ENCODE measurements at regions not wholly inside any gene's neighbourhood (a gene's known extent, or its start where the extent isn't known, plus 50 kb on each side); places are given as distances from the start of the nearest gene placed in this dataset.

DNA sequence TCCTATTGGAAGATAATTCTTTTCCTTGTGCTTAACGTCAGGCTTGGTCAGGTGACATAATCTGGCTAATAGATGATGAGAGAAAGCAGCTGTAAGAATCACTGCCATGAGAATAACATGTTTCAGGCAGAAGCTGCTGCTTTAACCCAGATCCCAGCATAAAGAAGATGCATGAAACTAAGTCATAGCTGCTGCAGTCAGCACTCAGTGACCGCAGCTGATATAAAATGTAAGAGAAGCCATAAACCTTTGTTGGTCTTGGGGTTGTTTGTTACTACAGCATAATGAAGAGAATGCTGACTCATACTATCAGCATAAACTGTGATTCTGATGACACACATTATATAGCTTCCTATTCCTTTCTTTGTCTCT, 274.3 kb upstream of the TRIB2 start:
- intact Hi-C loops (cut with micrococcal nuclease): no loop called here
- H3K9me3 ChIP-seq (replicated peaks): no peaks in the 10 kb centered on the region
- H3K4me1 ChIP-seq: peaks cover 16% of the 10 kb centered on the region
- no peak for DNase-seq
- no peaks in the 10 kb centered on the region for H3K27me3 ChIP-seq (ENCODE audit: low read depth)
- peak overlapping the region; percentile 51 for H3K27ac ChIP-seq (replicated peaks)
- TF ChIP-seq CTCF (IDR thresholded peaks at IDR 0.05; ENCODE audit: borderline replicate concordance): no peak
- no peaks in the 10 kb centered on the region for H3K36me3 ChIP-seq
- H3K4me3 ChIP-seq: no peak overlapping the region

- no peak for TF ChIP-seq CTCF (IDR thresholded peaks at IDR 0.05; ENCODE audit: borderline replicate concordance)
- Histone ChIP-seq H3K4me3 (no peak overlapping the region), H3K9me3 (replicated peaks) (no peaks in the 10 kb centered on the region), H3K27ac (replicated peaks) (no peak overlapping the region), H3K36me3 (no peaks in the 10 kb centered on the region), H3K27me3 (ENCODE audit: low read depth) (no peaks in the 10 kb centered on the region), H3K4me1 (peaks cover 14% of the 10 kb centered on the region)
- intact Hi-C loops (cut with micrococcal nuclease): no loop called here
- no peak for DNase-seq
These were observed 267.8 kb upstream of the TRIB2 start for GRCh38 chr2:12448846-12449505.

- intact Hi-C loops (cut with micrococcal nuclease): no loop called here
- Histone ChIP-seq H3K27me3 (ENCODE audit: low read depth) (no peaks in the 10 kb centered on the region), H3K4me1 (peaks cover 20% of the 10 kb centered on the region), H3K4me3 (no peak overlapping the region), H3K36me3 (no peaks in the 10 kb centered on the region), H3K27ac (replicated peaks) (peak overlapping the region; percentile 54), H3K9me3 (replicated peaks) (no peaks in the 10 kb centered on the region)
- no peak for TF ChIP-seq CTCF (IDR thresholded peaks at IDR 0.05; ENCODE audit: borderline replicate concordance)
- DNase-seq: no peak
These were observed 265.0 kb upstream of the TRIB2 start for GRCh38 chr2:12451726-12452125.

DNA sequence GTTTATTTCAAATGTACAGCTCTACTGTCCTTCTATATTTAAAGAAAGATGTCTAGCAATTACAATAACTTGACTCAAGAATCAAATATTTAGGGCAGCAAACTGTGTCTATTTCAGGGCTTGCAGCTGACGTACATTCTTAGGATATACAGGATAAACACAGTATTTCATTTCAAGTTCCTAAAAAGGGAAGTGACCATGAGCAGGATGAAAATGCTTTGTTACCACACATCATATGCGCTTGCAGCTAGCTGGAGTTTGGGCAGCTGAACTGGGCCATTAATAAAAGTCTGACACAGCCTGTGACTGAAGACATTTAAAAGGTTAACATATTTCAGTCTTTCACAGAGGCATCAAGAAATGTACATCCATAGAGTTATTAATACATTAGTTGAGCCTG, 264.6 kb upstream of the TRIB2 start:
- intact Hi-C loops (cut with micrococcal nuclease): no loop called here
- Histone ChIP-seq H3K4me3 (no peak overlapping the region), H3K27ac (replicated peaks) (peak overlapping the region; percentile 54)

GRCh38 chr2:12453731-12454130, 263.0 kb upstream of the TRIB2 start:
- intact Hi-C loops (cut with micrococcal nuclease): no loop called here
- no peak for DNase-seq
- Histone ChIP-seq H3K36me3 (no peaks in the 10 kb centered on the region), H3K4me3 (no peak overlapping the region), H3K27me3 (ENCODE audit: low read depth) (no peaks in the 10 kb centered on the region), H3K27ac (replicated peaks) (no peak overlapping the region), H3K9me3 (replicated peaks) (no peaks in the 10 kb centered on the region), H3K4me1 (peaks cover 27% of the 10 kb centered on the region)
- no peak for TF ChIP-seq CTCF (IDR thresholded peaks at IDR 0.05; ENCODE audit: borderline replicate concordance)

More for the DNA sequence above, 264.6 kb upstream of the TRIB2 start:
- H3K36me3 ChIP-seq: no peaks in the 10 kb centered on the region
- H3K4me1 ChIP-seq: peaks cover 24% of the 10 kb centered on the region
- H3K27me3 ChIP-seq (ENCODE audit: low read depth): no peaks in the 10 kb centered on the region
- DNase-seq: no peak
- no peak for TF ChIP-seq CTCF (IDR thresholded peaks at IDR 0.05; ENCODE audit: borderline replicate concordance)
- H3K9me3 ChIP-seq (replicated peaks): no peaks in the 10 kb centered on the region

Measured in left ventricle myocardium inferior (tissue), 1 donor.